ENCODE measurements at regions not wholly inside any gene's neighbourhood (a gene's known extent, or its start where the extent isn't known, plus 50 kb on each side); places are given as distances from the start of the nearest gene placed in this dataset.

- no peak for DNase-seq
Observed at GRCh38 chr6:154561750-154562149, 51.3 kb upstream of the CNKSR3 start.

GRCh38 chr6:154565331-154565730 is 54.8 kb upstream of the CNKSR3 start:
- no peak for DNase-seq

- DNase-seq: no peak
Observed at GRCh38 chr6:154566866-154567265, 56.4 kb upstream of the CNKSR3 start.

GRCh38 chr6:154567695-154568220 is 57.3 kb upstream of the CNKSR3 start:
- no peak for DNase-seq

GRCh38 chr6:154569156-154569862 is 58.8 kb upstream of the CNKSR3 start:
- no peak for DNase-seq

- no peak for DNase-seq
Observed at GRCh38 chr6:154570505-154570904, 60.0 kb upstream of the CNKSR3 start.

DNA sequence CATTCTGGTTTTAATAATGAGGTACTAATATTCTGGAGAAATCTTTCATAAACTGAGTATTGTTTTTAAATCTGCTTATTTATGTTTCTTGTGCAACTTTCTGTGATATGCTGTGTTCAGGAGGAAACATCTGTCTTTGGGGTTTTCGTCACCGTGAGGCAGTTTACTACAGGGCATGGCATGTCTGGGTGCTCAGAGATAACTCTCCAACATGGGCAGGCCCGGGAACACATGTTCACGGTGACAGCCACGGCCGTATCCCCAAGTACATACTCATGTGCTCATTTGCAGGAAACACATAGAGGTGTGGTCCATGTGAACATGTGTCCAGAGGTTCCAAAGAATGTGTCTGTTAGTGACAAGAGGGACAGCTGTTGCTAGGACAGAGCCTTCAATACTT is 62.1 kb upstream of the CNKSR3 start:
- peak; percentile 36 for DNase-seq

DNA sequence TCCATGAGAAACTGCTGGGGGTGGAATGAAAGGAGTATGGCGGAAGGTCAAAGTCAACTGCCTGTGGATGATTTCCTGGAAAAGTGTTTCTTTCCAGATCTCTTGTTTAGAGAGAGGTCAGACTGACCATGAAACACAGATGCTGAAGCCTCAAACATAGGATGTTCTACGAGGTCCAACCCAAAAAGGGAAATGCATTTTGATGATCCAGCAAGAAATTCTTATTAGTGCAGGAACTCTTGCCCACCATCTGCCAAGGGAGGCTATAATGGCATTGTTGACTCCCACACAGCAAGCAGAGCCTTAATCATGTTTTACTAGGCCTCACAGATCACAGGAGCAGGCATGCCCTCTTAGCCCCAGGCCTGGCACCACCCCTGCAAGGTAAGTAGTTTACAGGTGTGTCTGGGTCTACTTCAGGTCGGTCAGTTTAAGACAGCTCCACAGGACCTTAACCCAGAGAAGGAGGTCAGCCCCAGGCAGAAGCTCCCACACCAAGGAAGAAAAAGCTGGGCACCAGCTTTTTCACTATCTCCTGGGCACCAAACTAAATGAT is 67.6 kb upstream of the CNKSR3 start:
- DNase-seq: peak; percentile 19

DNA sequence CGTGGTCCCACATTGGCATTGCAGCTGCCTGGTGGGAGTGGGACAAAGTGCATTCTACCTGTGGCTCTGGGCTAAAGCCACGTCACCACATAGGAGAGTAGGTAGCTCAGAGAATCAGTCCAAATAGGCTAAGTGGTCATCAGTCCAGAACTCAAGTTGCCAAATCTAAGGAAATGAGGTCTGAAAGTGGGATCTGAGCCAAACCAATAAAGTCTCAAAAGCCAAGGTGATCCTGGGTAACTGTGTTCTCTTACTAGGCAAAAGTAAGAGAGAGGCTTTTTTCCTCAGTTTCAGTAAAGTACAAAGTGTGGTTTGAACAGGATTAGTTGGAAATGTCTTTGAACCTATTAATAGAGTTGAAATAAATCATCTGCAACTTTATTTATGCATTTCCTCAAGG is 68.6 kb upstream of the CNKSR3 start:
- peak; percentile 37 for DNase-seq

DNA sequence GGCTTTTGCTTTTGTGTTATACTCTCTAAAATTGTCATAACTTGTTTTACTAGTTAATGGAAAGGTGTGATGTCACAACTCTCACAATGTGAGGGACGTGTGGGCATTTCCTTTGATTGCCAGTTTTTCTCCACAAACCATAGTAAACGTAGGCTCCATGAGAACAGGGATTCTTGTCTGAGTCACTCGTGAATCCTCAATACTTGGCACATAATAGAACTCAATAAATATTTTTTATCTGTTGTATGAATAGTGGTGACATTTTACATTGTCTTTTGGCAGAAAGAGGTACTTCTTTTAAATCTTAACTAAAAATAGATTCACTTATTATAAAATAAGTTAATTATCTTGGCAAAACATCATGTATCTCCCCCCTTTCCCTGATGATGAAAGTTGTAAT is 69.0 kb upstream of the CNKSR3 start:
- DNase-seq: no peak

DNA sequence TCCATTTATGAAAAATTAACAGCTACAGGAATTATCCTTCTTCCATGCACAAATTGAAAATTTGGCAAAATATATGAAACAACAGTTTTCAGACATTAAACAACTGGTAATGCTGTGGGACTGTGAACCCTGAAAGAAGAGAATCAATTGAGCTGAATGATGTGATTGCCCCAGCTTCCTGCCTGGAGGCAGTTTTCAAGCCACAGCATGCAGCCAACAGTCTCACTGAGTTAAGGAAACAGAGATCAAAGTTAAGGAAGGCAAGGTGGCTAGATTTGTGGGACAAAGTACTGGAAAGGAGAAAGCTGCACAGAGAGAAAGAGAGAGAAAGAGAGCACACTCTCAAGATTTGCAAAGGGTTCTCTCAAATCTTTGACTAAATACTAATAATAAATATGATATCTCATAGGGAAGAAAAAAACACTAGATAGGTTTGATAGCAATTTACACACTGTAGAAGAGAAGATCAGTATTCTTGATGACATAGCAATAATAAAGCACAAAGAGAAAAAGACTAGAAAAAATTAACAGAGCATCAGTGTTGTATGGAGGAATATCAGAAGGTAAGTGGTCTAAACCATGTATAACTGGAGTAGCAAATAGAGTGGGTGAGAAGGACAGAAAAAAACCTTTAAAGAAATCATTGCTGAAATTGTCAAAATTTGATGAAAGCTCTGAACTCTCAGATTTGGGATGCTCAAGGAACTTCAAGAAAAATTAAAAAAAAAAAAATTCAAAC is 70.1 kb upstream of the CNKSR3 start:
- no peak for DNase-seq

DNA sequence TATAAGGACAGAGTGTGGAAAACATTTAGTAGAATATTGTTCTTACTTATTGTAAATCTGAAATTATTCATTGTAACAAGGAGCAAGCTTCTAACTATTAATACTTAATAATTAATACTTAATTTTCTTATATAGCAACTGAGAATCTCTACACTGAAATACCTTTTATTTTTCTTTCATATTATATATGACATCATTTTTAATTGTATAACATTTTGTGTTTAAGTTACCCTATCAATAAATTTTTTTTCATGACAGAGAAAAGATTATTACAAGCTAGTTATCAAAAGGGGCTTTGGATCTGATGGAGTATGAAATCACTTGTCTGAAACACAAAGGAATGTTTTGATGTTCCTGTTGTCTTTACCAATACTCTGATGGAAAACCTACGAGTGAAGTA is 72.2 kb upstream of the CNKSR3 start:
- no peak for DNase-seq

DNA sequence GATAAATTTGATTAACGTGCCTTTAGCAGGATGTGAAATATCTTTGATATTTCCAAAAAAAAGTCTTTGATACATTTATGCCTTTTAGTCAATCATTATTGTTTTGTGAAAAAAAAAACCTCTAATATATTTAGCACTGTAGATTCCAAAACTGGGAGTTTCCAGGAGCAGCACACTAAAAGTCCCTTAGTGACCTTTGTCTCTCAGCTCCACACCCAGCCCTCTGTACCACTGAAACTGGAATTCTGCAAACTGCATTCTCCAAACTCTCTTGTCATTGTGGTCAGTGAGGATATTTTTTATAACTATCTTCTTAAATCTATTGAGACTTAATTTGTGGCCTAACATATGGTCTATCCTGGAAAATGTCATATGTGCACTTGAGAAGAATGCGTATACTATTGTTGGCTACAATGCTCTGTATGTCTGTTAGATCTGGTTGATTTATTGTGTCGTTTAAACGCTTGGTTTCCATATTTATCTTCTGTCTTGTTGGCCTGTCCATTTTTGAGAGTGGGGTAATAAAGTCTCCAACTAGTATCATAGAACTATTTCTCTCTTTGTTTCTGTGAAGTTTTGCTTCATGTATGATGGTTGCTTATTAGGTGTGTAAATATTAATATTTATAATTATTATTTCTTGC is 73.2 kb upstream of the CNKSR3 start:
- no peak for DNase-seq

GRCh38 chr6:154590756-154591155 is 80.3 kb upstream of the CNKSR3 start:
- peak; percentile 49 for DNase-seq

GRCh38 chr6:154591234-154591633 is 80.7 kb upstream of the CNKSR3 start:
- no peak for DNase-seq

GRCh38 chr6:154592199-154592860 is 81.8 kb upstream of the CNKSR3 start:
- no peak for DNase-seq

DNA sequence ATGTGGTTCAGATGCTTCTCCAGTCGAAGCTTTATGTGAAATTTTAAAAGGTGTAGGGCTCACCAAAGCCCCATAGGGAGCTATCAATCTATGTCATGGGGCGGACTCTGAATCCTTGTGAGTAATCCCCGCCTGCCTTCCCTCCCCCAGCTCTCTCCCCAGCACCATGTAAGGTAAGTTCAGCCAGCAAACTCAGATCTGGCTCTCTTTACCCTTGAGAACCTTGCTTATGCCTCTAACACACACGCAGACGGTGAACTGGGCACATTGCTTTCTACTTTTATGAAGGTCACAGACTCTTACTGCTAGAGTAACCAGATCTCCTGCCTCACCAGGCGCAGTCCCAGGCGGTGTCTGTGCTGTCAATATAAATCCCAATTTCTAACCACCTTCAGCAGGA is 82.6 kb upstream of the CNKSR3 start:
- no peak for DNase-seq

GRCh38 chr6:154594496-154595198 is 84.2 kb upstream of the CNKSR3 start:
- no peak for DNase-seq

DNA sequence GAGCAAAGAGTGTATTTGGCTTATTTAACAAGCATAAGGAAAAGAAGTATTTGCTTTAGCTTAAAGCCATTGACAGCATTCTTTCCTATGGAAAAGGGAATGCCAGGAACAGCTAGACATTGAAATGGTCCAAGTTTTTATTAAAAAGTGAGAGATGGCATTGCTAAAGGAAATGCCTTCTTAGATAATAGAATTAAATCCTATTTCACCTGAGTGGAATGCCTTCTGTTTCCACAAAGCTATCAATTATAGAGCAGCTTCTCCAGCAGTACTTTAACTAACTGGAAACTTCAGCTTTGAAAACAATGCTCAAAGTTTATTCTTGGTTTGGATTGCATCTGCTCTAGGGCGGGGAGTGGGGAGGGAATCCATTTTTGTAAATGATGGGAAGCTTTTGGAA is 85.1 kb upstream of the CNKSR3 start:
- DNase-seq: no peak

- DNase-seq: no peak
Observed at GRCh38 chr6:154596009-154596408, 85.5 kb upstream of the CNKSR3 start.

- no peak for DNase-seq
Observed at GRCh38 chr6:154596701-154597100, 86.2 kb upstream of the CNKSR3 start.

DNA sequence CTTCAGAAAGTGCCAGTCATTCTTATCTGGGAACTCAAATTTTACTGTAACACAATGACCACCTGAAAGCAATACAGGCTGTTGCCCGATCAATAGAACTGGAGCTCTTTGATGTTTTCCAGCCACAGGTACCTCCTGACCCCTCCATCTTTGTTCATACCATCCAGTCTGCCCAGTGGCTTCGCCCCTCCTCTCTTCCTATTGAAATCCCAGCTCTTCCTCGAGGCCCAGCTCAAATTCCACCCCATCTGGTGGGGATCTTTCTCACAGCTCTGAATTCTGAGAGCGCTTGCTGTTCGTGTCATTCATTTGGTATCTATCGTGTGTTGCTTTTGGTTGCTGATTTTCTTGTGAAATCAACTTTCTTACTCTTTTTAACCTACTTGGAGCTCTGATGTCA is 87.9 kb upstream of the CNKSR3 start:
- no peak for DNase-seq
